Liver (tissue), 8 donors: ENCODE measurements at regions not wholly inside any gene's neighbourhood (a gene's known extent, or its start where the extent isn't known, plus 50 kb on each side); places are given as distances from the start of the nearest gene placed in this dataset.

ENCODE experiments used
- DNase-seq: peaks from one replicate; pipeline ENCODE4 v3.0.0-alpha.2; 2017; ENCODE audit warnings: low spot score
- H3K27ac ChIP-seq, 2 donors: one replicate each; pipeline ENCODE4 v1.7.0; 2013; ENCODE audit warnings: inconsistent platforms in 2 of 2, low read length in 2 of 2, control low read depth in 1 of 2, low read depth in 1 of 2, mild to moderate bottlenecking in 1 of 2
- H3K27me3 ChIP-seq, 4 donors: one replicate each; pipeline versions ENCODE4 v1.6.1 to v1.7.0; 2013; ENCODE audit warnings: low read length in 3 of 4, inconsistent platforms in 1 of 4, mild to moderate bottlenecking in 1 of 4, moderate library complexity in 1 of 4; ENCODE audit not compliant: control insufficient read depth in 4 of 4, insufficient read depth in 4 of 4
- H3K36me3 ChIP-seq, 4 donors: one replicate each; pipeline versions ENCODE4 v1.6.1 to v1.7.0; 2013; ENCODE audit warnings: low read length in 3 of 4, mild to moderate bottlenecking in 3 of 4, low read depth in 1 of 4, moderate library complexity in 1 of 4; ENCODE audit not compliant: control insufficient read depth in 4 of 4, insufficient read depth in 3 of 4
- H3K4me1 ChIP-seq, 4 donors: one replicate each; pipeline versions ENCODE4 v1.6.1 to v1.7.0; 2013; ENCODE audit warnings: low read length in 3 of 4, mild to moderate bottlenecking in 3 of 4, moderate library complexity in 1 of 4; ENCODE audit not compliant: control insufficient read depth in 4 of 4, insufficient read depth in 4 of 4
- H3K4me3 ChIP-seq, 3 donors: one replicate each; pipeline versions ENCODE4 v1.6.1 to v1.7.0; 2013; ENCODE audit warnings: low read length in 3 of 3, control low read depth in 1 of 3, low read depth in 1 of 3, mild to moderate bottlenecking in 1 of 3
- H3K9ac ChIP-seq, 2 donors: one replicate each; pipeline ENCODE4 v1.7.0; 2013; ENCODE audit warnings: low read length in 2 of 2, mild to moderate bottlenecking in 2 of 2, moderate library complexity in 2 of 2, control low read depth in 1 of 2, low read depth in 1 of 2
- H3K9me3 ChIP-seq, 4 donors: one replicate each; pipeline versions ENCODE4 v1.6.1 to v1.7.0; 2013; ENCODE audit warnings: low read length in 3 of 4; ENCODE audit not compliant: control insufficient read depth in 4 of 4
- EGR1 ChIP-seq, 2 donors: IDR thresholded peaks; 2 replicates each; pipeline ENCODE4 v1.6.1; 2016 to 2018; ENCODE audit warnings: antibody characterized with exemption in 2 of 2, low read depth in 2 of 2
- FOXA1 ChIP-seq: IDR thresholded peaks from 2 replicates; pipeline ENCODE4 v1.6.1; 2016; ENCODE audit warnings: antibody characterized with exemption
- FOXA2 ChIP-seq: IDR thresholded peaks from 2 replicates; pipeline ENCODE4 v1.6.1; 2016; ENCODE audit warnings: antibody characterized with exemption
- HNF4A ChIP-seq, 2 donors: conservative IDR thresholded peaks; 2 replicates each; pipeline ENCODE4 v1.6.1; 2016; ENCODE audit warnings: antibody characterized with exemption in 2 of 2, mild to moderate bottlenecking in 2 of 2
- HNF4G ChIP-seq: IDR thresholded peaks from 2 replicates; pipeline ENCODE4 v1.6.1; 2016; ENCODE audit warnings: antibody characterized with exemption
- NR2F2 ChIP-seq: IDR thresholded peaks from 2 replicates; pipeline ENCODE4 v1.6.1; 2016; ENCODE audit warnings: antibody characterized with exemption
- RAD21 ChIP-seq, 2 donors: IDR thresholded peaks; 2 replicates each; pipeline ENCODE4 v1.6.1; 2016; ENCODE audit warnings: antibody characterized with exemption in 2 of 2, mild to moderate bottlenecking in 2 of 2
- RXRA ChIP-seq, 2 donors: IDR thresholded peaks; 2 replicates each; pipeline ENCODE4 v1.6.1; 2017 to 2018; ENCODE audit warnings: antibody characterized with exemption in 2 of 2, mild to moderate bottlenecking in 1 of 2
- SP1 ChIP-seq: IDR thresholded peaks from 2 replicates; pipeline ENCODE4 v1.6.1; 2018; ENCODE audit warnings: antibody characterized with exemption, mild to moderate bottlenecking
- TAF1 ChIP-seq: conservative IDR thresholded peaks from 2 replicates; pipeline ENCODE4 v1.6.1; 2016; ENCODE audit warnings: antibody characterized with exemption, mild to moderate bottlenecking
- YY1 ChIP-seq: IDR thresholded peaks from 2 replicates; pipeline ENCODE4 v1.6.1; 2016; ENCODE audit warnings: antibody characterized with exemption, mild to moderate bottlenecking
- WGBS: extraction: QIAGEN DNeasy Blood & Tissue Kit; methylation state at CpG from one replicate; pipeline ENCODE4 v1.1.7; 2013; 5-methylcytosine and 5-hydroxymethylcytosine counted together
- TF ChIP-seq, protein P1 (sequence below): IDR thresholded peaks from 2 replicates; pipeline ENCODE4 v1.6.1; 2016; ENCODE audit warnings: antibody characterized with exemption
- TF ChIP-seq, protein P2 (sequence below): IDR thresholded peaks from 2 replicates; pipeline ENCODE4 v1.6.1; 2016; ENCODE audit warnings: antibody characterized with exemption
- TF ChIP-seq, protein P3 (sequence below): IDR thresholded peaks from 2 replicates; pipeline ENCODE4 v1.6.1; 2016; ENCODE audit warnings: antibody characterized with exemption
- TF ChIP-seq, protein P4 (sequence below): fragments of 150-350 bp; IDR thresholded peaks from 2 replicates; pipeline ENCODE4 v1.5.1; 2017; ENCODE audit warnings: improper control_type of control experiment, low read depth, low read length; ENCODE audit not compliant: missing input control
- TF ChIP-seq, protein P5 (sequence below): IDR thresholded peaks from 2 replicates; pipeline ENCODE4 v1.6.1; 2016; ENCODE audit warnings: antibody characterized with exemption, mild to moderate bottlenecking
- donor health status: healthy.
- donor health status: healthy.
- donor health status: healthy.
- donor health status: healthy.
- donor health status: healthy.

DNA sequence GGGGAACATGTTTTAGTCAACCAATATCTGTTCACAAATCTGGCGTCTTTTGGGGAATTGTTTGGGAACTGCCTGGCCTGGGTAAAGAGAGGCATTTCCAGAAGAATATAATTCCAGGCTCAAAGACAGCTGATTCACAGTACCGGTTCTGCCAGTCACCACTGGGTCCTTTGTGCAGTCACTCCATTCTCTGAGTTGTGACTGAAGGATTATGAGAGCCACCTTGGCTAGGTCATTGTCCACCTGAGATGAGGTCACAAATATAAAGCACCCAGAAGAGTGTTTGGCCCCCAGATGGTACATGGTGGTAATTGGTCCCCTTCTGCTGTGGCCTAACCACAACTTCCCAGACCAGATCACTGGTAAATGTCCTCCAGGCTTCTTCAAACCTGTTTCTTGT is 121.0 kb upstream of the SPACA1 start:
- H3K4me3 ChIP-seq = no peak overlapping the region
- WGBS = 97% methylated on average over 2 of the region's 2 CpGs
- H3K9me3 ChIP-seq = no peaks in the 10 kb centered on the region
- TF ChIP-seq HNF4G (no peak), RAD21 (IDR thresholded peaks at IDR 0.05) (no peak), SP1 (no peak), RXRA (IDR thresholded peaks at IDR 0.05) (no peak), HNF4A (conservative IDR thresholded peaks at IDR 0.05) (no peak), YY1 (no peak), EGR1 (IDR thresholded peaks at IDR 0.05; ENCODE audit: low read depth in 2 of 2) (no peak), FOXA2 (no peak), FOXA1 (no peak), TAF1 (no peak)
- TF ChIP-seq, protein P1, sequence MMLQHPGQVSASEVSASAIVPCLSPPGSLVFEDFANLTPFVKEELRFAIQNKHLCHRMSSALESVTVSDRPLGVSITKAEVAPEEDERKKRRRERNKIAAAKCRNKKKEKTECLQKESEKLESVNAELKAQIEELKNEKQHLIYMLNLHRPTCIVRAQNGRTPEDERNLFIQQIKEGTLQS = no peak
- TF ChIP-seq, protein P2, sequence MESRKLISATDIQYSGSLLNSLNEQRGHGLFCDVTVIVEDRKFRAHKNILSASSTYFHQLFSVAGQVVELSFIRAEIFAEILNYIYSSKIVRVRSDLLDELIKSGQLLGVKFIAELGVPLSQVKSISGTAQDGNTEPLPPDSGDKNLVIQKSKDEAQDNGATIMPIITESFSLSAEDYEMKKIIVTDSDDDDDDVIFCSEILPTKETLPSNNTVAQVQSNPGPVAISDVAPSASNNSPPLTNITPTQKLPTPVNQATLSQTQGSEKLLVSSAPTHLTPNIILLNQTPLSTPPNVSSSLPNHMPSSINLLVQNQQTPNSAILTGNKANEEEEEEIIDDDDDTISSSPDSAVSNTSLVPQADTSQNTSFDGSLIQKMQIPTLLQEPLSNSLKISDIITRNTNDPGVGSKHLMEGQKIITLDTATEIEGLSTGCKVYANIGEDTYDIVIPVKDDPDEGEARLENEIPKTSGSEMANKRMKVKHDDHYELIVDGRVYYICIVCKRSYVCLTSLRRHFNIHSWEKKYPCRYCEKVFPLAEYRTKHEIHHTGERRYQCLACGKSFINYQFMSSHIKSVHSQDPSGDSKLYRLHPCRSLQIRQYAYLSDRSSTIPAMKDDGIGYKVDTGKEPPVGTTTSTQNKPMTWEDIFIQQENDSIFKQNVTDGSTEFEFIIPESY = no peak
- TF ChIP-seq, protein P3, sequence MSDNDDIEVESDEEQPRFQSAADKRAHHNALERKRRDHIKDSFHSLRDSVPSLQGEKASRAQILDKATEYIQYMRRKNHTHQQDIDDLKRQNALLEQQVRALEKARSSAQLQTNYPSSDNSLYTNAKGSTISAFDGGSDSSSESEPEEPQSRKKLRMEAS = no peak
- no peak for DNase-seq
- H3K4me1 ChIP-seq = peaks cover 0 to 2% (median 0%) of the 10 kb centered on the region in 4 donors
- H3K36me3 ChIP-seq = no peaks in the 10 kb centered on the region
- no peak overlapping the region for H3K27ac ChIP-seq
- no peak overlapping the region for H3K9ac ChIP-seq
- no peaks in the 10 kb centered on the region for H3K27me3 ChIP-seq

DNA sequence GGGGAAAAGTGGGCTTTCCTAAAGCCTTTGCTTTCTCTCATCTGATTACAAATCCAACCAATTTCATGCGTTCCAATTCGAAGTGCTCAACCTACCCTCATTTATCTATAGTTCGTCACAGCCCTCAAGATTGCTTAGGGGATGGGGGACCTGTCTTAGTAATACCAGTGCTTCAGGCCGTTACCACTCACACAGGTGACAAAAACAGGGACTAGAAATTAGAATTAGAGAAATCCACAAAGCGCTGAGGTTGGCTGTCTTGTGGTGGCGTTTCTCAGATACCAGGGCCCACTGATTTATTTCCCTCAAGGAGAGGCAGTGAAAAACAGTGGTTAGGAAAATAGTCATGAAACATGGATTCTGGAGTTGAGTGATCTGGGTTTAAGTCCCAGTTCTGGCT is 121.6 kb upstream of the SPACA1 start:
- no peak for DNase-seq
- Histone ChIP-seq H3K4me3 (no peak overlapping the region), H3K27ac (no peak overlapping the region), H3K36me3 (no peaks in the 10 kb centered on the region), H3K27me3 (no peaks in the 10 kb centered on the region), H3K9ac (no peak overlapping the region), H3K4me1 (peaks cover 0 to 2% (median 0%) of the 10 kb centered on the region in 4 donors), H3K9me3 (no peaks in the 10 kb centered on the region)
- 92% methylated on average over 6 of the region's 6 CpGs for WGBS
- TF ChIP-seq, protein P4, sequence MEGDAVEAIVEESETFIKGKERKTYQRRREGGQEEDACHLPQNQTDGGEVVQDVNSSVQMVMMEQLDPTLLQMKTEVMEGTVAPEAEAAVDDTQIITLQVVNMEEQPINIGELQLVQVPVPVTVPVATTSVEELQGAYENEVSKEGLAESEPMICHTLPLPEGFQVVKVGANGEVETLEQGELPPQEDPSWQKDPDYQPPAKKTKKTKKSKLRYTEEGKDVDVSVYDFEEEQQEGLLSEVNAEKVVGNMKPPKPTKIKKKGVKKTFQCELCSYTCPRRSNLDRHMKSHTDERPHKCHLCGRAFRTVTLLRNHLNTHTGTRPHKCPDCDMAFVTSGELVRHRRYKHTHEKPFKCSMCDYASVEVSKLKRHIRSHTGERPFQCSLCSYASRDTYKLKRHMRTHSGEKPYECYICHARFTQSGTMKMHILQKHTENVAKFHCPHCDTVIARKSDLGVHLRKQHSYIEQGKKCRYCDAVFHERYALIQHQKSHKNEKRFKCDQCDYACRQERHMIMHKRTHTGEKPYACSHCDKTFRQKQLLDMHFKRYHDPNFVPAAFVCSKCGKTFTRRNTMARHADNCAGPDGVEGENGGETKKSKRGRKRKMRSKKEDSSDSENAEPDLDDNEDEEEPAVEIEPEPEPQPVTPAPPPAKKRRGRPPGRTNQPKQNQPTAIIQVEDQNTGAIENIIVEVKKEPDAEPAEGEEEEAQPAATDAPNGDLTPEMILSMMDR = no peak
- TF ChIP-seq, protein P5, sequence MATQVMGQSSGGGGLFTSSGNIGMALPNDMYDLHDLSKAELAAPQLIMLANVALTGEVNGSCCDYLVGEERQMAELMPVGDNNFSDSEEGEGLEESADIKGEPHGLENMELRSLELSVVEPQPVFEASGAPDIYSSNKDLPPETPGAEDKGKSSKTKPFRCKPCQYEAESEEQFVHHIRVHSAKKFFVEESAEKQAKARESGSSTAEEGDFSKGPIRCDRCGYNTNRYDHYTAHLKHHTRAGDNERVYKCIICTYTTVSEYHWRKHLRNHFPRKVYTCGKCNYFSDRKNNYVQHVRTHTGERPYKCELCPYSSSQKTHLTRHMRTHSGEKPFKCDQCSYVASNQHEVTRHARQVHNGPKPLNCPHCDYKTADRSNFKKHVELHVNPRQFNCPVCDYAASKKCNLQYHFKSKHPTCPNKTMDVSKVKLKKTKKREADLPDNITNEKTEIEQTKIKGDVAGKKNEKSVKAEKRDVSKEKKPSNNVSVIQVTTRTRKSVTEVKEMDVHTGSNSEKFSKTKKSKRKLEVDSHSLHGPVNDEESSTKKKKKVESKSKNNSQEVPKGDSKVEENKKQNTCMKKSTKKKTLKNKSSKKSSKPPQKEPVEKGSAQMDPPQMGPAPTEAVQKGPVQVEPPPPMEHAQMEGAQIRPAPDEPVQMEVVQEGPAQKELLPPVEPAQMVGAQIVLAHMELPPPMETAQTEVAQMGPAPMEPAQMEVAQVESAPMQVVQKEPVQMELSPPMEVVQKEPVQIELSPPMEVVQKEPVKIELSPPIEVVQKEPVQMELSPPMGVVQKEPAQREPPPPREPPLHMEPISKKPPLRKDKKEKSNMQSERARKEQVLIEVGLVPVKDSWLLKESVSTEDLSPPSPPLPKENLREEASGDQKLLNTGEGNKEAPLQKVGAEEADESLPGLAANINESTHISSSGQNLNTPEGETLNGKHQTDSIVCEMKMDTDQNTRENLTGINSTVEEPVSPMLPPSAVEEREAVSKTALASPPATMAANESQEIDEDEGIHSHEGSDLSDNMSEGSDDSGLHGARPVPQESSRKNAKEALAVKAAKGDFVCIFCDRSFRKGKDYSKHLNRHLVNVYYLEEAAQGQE = no peak
- no peak for TF ChIP-seq EGR1 (IDR thresholded peaks at IDR 0.05; ENCODE audit: low read depth in 2 of 2)
- TF ChIP-seq NR2F2 = no peak
- no peak for TF ChIP-seq HNF4A (conservative IDR thresholded peaks at IDR 0.05)
- TF ChIP-seq HNF4G = no peak
- TF ChIP-seq SP1 = no peak
- no peak for TF ChIP-seq FOXA2
